ENCODE measurements at regions not wholly inside any gene's neighbourhood (a gene's known extent, or its start where the extent isn't known, plus 50 kb on each side); places are given as distances from the start of the nearest gene placed in this dataset.

- TF ChIP-seq CTCF (conservative IDR thresholded peaks at IDR 0.05; ENCODE audit: low read depth in 2 of 2) (no peak), ZNF114 (CRISPR knock-in tag; IDR thresholded peaks at IDR 0.05) (no peak), EZH2phosphoT487 (IDR thresholded peaks at IDR 0.05; ENCODE audit: unreplicated experiment) (no peak), POLR2AphosphoS5 (IDR thresholded peaks at IDR 0.05; ENCODE audit: low read depth) (no peak), CREB1 (CRISPR knock-in tag; IDR thresholded peaks at IDR 0.05; ENCODE audit: low read depth) (no peak)
- TF ChIP-seq, protein P1, sequence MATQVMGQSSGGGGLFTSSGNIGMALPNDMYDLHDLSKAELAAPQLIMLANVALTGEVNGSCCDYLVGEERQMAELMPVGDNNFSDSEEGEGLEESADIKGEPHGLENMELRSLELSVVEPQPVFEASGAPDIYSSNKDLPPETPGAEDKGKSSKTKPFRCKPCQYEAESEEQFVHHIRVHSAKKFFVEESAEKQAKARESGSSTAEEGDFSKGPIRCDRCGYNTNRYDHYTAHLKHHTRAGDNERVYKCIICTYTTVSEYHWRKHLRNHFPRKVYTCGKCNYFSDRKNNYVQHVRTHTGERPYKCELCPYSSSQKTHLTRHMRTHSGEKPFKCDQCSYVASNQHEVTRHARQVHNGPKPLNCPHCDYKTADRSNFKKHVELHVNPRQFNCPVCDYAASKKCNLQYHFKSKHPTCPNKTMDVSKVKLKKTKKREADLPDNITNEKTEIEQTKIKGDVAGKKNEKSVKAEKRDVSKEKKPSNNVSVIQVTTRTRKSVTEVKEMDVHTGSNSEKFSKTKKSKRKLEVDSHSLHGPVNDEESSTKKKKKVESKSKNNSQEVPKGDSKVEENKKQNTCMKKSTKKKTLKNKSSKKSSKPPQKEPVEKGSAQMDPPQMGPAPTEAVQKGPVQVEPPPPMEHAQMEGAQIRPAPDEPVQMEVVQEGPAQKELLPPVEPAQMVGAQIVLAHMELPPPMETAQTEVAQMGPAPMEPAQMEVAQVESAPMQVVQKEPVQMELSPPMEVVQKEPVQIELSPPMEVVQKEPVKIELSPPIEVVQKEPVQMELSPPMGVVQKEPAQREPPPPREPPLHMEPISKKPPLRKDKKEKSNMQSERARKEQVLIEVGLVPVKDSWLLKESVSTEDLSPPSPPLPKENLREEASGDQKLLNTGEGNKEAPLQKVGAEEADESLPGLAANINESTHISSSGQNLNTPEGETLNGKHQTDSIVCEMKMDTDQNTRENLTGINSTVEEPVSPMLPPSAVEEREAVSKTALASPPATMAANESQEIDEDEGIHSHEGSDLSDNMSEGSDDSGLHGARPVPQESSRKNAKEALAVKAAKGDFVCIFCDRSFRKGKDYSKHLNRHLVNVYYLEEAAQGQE (IDR thresholded peaks at IDR 0.05; ENCODE audit: unreplicated experiment): no peak
These were observed 80.4 kb downstream of the PITPNM2 start (continued) for GRCh38 chr12:123070267-123071081.

DNA sequence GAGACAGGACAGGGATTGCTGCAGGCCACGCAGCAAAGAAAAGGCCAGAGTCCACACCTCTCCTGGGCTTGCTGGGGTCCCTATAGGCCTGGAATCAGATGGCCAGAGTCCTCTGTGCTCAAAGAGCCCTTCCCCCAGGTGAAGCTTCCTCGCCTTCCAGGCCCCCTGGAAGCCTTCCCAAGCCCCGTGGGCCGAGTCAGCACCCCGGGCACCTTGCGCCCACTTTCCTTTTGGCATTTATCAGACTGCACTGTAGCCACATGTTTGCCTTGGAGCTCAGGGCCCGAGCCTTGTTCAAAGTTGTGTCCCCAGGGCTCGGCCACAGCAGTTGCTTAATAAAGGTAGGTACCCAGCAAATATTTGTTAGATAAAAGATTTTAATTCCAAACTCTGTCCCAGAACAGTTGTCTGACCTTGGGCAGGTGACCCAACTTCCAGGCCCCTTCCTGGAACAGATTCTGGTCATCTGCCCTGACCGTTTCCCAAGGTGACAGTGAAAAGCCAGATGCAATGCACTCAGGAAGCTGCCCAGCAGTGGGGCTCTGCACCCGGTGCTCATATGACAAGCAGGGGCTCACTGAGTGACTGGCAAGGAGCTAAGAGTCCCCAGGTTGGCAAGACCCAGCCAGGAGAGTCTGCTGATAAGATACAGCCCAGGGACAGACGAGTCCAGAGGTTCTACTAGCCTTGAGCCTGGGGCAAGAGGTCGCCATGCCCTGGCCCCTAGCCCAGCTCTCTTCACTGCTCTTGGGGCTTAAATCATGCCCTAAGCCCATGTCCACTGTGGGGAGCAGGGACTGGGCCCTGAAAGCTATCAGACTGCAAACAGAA is 81.2 kb downstream of the PITPNM2 start:
- H3K27me3 Mint-ChIP-seq (ENCODE audit: insufficient read depth, low read depth, poor library complexity): peaks cover 9% of the 10 kb centered on the region
- Histone ChIP-seq H2AFZ (no peak overlapping the region), H3K27me3 (ENCODE audit: insufficient read depth) (no peaks in the 10 kb centered on the region), H3K4me2 (no peak overlapping the region), H3K27ac (ENCODE audit: low read depth) (no peak overlapping the region), H3K36me3 (ENCODE audit: insufficient read depth) (no peaks in the 10 kb centered on the region), H3K79me2 (replicated peaks; ENCODE audit: insufficient read depth) (no peaks in the 10 kb centered on the region), H3K9me2 (ENCODE audit: insufficient read depth) (no peaks in the 10 kb centered on the region), H3K4me3 (no peak overlapping the region), H3F3A (replicated peaks; ENCODE audit: low read depth) (no peaks in the 10 kb centered on the region), H3K4me1 (ENCODE audit: insufficient read depth) (no peaks in the 10 kb centered on the region), H4K20me1 (replicated peaks; ENCODE audit: insufficient read depth) (no peaks in the 10 kb centered on the region)
- H3K27ac Mint-ChIP-seq: no peak overlapping the region
- H3K36me3 Mint-ChIP-seq (ENCODE audit: low read depth): no peaks in the 10 kb centered on the region
- H3K9me3 Mint-ChIP-seq: no peaks in the 10 kb centered on the region
- H3K4me3 Mint-ChIP-seq: no peak overlapping the region
- H3K4me1 Mint-ChIP-seq: no peaks in the 10 kb centered on the region
- no peak for DNase-seq (ENCODE audit: low spot score)
- ATAC-seq: no peak
- TF ChIP-seq, protein P2, sequence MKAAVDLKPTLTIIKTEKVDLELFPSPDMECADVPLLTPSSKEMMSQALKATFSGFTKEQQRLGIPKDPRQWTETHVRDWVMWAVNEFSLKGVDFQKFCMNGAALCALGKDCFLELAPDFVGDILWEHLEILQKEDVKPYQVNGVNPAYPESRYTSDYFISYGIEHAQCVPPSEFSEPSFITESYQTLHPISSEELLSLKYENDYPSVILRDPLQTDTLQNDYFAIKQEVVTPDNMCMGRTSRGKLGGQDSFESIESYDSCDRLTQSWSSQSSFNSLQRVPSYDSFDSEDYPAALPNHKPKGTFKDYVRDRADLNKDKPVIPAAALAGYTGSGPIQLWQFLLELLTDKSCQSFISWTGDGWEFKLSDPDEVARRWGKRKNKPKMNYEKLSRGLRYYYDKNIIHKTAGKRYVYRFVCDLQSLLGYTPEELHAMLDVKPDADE (IDR thresholded peaks at IDR 0.05): no peak
- TF ChIP-seq CTCF (conservative IDR thresholded peaks at IDR 0.05; ENCODE audit: low read depth in 2 of 2): no peak
- no peak for TF ChIP-seq EZH2 (IDR thresholded peaks at IDR 0.05; ENCODE audit: low read depth, unreplicated experiment)
